ENCODE measurements at regions not wholly inside any gene's neighbourhood (a gene's known extent, or its start where the extent isn't known, plus 50 kb on each side); places are given as distances from the start of the nearest gene placed in this dataset.
"Not testable (repeated sequence)": the region's sequence is repeated elsewhere in the genome, so short reads cannot be mapped to it uniquely, and the experiment has no call there.

DNA sequence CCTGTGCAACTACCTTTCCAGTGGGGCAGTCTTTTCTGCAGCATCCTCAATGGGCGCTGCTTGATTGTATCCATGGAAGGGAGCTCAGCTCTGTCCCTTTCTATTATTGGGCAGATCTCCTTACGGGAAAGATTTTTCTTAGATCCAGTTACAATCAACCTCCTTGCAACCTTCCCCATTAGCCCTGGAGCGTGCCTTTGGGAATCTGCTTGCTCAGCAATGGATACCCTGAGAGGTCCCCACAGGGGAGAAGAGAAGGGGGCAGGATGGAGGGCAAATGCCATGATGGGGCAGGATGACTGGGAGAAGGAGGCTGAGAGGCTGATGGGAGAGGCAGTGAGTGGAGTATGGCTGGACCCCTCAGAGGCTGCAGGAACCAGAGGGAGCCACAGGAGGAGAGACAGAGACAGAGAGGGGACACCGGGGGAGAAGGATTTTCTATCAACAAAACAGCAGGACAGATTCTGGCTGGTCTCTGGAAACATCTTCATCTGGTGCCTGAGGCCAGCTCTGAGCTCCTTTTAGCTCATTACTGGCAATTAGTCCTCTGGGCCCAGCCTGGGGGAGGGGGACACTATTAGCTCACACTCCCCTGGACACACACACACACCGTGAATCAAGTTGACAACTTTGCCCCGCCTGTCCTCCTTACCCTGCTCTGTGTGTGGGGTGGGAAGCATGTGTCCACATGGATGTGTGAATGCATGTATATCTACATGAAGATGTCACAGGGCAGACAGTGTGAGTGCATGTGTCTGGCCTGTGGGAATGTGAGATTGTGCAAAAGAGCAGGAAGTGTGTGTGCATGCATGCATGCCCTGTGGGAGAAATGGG, 80.8 kb upstream of the PAX2 start:
- no peak for DNase-seq

DNA sequence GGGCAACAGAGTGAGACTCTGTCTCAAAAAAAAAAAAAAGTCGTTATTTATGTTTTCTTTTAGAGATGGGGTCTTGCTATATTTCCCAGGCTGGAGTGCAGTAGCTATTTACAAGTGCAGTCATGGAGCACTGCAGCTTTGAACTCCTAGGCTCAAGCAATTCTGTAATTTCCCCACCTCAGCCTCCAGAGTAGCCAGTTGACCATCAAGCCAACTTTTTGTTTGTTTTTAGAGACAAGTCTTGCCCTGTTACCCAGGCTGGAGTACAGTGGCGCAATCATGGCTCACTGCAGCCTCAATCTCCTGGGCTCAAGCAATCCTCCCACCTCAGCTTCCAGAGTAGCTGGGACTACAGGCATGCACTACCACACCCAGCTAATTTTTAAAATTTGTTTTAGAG, 78.7 kb upstream of the PAX2 start:
- not testable (repeated sequence) for DNase-seq

DNA sequence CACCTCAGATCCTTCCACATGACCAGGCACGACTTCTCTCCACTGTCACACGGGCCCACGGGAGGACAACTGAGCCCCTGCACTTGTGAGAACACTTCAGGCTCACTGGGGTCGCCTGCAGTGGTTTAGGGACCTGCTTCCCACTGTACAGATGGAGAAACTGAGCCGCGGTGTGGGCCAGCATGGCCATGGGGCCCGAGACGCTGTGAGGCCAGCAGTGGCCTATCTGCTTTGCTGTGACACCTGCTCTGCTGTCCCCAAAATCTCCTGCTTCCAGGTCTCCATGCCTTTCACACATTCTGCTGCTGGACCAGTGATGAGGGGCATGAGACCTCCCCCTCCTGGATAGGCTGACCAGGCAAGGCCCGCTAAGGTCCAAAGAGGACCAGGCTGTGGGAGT, 75.8 kb upstream of the PAX2 start:
- no peak for DNase-seq

DNA sequence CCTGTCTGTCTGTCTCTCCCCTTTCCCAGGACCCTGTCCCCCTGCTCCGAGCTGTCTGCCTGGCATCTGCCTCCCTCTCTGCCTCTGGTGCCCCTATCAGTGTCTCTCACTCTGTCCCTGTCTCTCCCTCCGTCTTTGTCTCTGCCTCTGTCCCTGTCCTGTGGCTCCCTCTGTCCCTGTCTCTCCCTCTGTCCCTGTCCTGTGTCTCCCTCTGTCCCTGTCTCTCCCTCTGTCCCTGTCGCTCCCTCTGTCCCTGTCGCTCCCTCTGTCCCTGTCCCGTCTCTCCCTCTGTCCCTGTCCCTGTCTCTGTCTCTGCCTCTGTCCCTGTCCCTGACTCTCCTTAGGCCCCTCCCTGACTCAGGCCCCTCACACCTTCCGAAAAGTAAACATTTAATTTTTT, 75.0 kb upstream of the PAX2 start:
- no peak for DNase-seq

DNA sequence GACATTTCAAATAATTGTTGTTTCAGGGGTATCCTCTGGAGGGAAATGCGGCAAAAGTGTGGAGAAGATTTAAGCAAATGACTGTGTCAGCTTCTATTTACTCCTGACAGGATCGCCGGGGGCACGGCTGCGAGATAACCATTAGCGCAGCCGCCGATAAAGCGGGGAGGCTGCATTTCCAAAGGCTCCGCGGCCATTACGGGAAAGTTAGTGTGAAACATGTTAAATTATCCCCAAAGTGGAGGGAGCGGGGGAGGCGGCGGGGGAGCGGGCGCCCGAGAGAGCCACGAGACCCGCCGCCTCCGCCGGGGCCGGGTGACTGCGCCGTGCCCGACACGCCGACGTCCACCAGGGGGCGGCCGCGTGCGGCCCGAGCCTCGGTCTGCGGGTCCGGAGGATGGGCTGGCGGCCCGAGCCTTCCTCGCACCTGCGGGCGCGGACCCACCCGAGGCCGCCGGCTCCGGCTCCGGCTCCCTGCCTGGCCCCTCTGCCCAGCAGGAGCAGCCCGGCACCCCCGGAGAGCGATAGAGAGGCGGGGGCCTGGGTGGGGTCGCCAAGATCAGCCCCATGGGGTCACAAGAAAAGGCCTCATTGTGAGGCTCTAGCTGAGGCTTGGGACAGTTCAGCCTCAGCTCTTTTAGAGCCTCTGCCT, 74.4 kb upstream of the PAX2 start:
- peak; percentile 58 for DNase-seq

DNA sequence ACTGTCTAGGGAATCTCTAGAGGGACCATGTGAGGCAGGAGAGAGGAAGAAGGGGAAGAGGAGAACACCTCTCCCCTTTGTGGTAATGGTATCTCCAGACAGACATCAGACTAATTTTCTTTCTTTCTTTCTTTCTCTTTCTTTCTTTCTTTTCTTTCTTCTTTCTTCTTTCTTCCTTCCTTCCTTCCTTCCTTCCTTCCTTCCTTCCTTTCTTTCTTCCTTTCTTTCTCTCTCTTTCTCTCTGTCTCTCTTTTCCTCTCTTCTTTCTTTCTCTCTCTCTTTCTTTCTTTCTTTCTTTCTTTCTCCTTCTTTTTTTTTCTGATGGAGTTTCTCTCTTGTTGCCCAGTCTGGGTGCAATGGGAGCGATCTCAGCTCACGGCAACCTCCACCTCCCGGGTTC, 73.2 kb upstream of the PAX2 start:
- no peak for DNase-seq

DNA sequence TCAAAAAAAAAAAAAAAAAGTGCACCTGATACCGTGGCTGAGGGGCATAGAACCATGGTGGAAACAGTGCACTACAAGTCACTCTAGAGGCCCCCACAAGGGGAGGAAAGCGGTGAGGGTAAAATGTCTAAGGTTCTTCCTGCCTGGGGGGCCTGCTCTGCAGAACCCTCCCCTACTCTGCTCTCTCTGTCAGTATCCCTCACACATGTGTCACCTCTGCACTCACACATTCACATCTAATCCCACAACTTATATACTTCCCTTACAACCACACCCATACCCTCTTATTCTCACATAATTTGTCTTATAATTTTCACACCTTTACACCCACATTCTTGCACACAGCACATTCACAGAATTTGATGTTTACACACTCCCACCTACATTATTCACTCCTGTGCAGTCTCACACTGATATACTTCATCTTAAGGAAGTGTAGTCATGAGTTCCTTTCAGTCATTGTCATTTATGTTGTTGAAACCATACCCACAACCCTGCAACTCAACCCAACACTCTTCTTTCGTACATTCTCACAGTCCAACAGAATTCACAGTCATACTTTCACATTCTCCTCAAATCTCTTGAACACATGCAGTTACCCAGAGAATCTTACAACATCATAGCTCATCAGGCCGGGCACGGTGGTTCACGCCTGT, 68.0 kb upstream of the PAX2 start:
- DNase-seq = no peak

DNA sequence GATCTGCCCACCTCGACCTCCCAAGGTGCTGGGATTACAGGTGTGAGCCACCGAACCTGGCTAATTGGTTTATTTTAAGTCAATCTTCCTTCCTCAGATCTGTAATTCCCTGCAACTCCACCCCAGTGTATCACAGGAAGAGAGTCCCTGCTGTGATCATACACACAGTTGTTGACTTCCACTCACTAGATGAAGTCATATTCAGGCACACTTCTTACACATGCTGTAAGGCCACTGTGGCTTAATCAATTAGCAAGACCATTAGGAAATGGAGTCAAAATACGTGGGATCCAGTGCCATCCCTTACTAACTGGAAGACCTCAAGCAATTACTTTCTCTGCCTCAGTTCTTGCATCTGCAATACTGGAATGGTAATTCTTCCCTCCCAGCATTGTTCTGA, 66.1 kb upstream of the PAX2 start:
- no peak for DNase-seq

- DNase-seq = no peak
Observed at GRCh38 chr10:100683004-100683403, 62.4 kb upstream of the PAX2 start.

DNA sequence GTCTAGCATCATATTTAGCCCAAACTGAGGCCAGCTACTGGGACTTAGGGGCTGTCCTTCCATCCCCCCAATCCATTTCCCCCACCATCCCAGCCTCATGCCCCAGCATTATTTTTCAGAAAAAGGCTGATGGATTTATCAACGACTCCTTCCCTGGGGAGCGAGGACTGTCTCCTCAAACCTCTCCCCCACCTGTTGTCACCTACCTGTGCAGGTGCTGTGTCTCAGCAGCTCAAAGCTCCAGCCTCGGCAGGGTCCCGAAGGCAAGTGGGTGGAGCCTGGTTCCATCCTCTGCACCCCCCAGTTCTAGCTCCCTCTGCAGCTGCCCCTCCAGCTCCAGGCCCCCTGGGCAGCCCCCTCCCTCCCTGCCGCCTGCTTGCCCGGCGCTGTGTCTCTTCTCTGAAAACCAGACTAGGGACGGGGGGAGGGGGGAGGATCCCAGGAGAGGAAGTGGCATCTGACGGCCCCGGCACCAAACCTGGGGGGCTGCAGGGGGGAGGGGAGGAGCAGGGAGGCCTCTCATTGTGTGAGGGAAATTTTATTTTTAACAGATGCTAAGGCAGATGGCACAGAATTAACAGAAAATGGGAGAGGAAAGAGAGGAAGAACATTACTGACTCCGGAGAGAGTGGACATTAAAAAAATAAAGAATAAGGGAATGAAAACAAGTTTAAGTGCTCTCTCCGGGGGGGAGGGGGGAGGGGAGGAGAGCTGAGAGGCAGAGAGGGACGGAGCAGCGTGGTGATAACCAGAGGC, 61.7 kb upstream of the PAX2 start:
- DNase-seq = no peak

DNA sequence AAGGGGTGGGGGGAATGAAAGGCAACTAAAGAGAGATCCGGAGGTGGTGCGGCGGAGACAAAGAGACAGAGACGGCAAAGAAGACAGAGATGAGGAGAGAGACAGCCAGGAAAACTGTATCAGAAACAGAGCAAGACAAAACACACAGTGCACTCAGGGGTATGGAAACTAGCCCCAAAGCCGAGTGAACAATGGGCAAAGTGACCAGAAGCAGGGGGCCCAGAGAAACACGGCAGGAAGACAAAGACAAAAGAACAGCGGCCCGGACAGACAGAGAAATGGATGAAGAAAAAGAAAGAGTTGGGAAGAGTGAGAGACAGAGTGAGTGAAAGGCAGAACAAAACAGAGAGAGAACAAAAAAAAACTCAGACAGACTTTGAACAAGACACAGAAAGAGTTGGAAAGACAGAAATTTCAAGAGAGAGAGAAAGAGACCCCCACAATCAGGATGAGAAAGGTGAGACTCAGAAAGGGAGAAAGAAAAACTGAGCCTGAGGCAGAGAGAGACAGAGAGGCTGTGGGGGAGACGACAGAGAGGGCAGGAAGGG, 60.6 kb upstream of the PAX2 start:
- no peak for DNase-seq

GRCh38 chr10:100685331-100685730, 60.1 kb upstream of the PAX2 start:
- DNase-seq = no peak

DNA sequence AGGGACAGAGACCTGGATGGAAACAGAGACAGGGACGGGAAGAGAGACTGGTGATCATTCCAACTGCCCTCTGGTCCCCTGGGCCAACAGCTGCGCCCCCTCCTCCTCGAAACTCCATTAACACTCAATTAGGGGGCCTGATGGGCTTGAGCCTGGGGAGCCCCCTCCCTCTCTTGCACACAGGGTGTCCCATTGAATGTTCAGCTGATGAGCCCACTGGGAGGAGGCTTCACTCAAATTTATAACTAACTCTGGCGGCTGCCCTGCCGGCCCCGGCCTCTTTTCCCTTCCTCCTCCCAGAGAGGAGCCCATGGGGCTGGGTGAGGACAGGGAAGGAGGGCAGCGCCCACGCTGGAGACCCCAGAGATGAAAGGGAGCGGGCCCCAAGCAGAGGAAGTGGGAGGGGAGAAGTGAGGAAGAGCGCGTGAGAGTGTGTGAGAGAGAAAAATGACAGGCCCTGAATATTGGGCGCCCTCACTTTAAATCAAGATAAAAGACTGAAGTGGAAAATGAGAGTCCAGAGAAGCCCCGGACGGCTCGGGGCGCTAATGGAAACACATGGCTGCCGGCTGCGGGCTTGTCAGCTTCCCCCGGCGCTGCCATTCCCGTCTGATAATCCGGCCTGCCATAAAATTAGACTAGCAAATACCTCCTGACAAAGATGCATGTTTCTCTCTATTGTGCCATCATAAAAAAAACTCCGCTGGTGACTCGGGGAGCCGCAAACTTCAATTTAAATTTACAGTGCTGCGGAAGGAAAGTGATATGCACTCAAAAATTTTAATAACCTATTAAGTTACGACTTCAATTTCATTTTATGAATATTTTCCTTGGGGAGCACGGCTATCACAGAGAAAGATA, 58.0 kb upstream of the PAX2 start:
- DNase-seq = no peak

DNA sequence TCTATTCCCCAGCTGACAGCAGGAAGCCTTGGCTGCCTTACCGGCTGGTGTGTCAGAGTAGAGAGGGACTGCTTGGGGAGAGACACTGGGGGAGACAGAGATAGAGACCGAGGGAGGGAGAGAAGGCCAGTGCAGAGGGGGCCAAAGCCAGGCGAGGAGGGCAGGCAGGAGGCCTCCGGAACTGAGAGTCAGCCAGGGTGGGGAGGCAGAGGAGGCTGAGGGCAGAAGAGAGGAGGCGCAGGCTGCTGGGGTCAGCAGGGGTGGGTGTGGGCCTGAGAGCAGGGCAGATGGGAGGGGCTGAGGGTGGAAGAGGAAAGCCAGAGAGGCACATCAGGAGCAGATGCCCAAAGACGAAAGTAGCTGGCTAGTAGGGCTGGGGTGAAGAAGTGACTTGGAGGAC, 57.2 kb upstream of the PAX2 start:
- DNase-seq = no peak

- no peak for DNase-seq
Observed at GRCh38 chr10:100693821-100694220, 51.6 kb upstream of the PAX2 start.

All from CD4-positive, alpha-beta T cell treated with Interleukin-6 for 4 hours (primary cell).